ENCODE measurements at regions not wholly inside any gene's neighbourhood (a gene's known extent, or its start where the extent isn't known, plus 50 kb on each side); places are given as distances from the start of the nearest gene placed in this dataset.

DNA sequence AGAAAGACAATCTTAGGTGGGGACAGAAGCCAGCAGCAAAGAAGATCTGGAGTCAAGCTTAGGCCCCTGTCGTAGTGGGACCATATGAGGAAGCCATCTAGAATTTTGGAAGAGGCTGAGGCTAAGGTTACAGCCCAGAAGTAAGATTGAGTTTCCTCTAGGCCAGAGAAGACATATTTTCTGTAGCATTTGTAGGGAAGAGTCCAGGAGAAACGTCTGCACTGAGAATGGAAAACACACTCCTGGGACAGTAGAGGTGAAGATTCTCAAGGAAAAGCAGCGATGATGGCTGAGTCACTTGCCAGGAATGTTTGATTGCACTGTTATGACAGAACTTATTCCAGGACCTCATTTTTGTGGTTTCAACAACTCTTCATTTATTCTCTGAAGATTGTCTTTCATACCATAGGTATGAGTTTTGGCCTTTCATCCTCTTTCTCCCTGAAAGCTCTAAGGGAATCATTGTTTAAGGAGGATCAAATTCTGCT is 107.2 kb downstream of the GTPBP8 start:
- POLR2A ChIA-PET: interaction anchor here (1.1 kb wide), 1 partner anchor 22 kb away, joined by 3 read pairs; no protein-coding TSS in a partner anchor
- no peak for DNase-seq (ENCODE audit: extremely low spot score)
- no peak for TF ChIP-seq FOXA1 (IDR thresholded peaks at IDR 0.05)
- TF ChIP-seq ARNT (IDR thresholded peaks at IDR 0.05): no peak
- TF ChIP-seq FOXK2 (IDR thresholded peaks at IDR 0.05): no peak
- no peak for TF ChIP-seq ELF4 (IDR thresholded peaks at IDR 0.05)
- no peak for TF ChIP-seq FOXM1 (IDR thresholded peaks at IDR 0.05; ENCODE audit: borderline replicate concordance)
- no peak for TF ChIP-seq SUZ12 (IDR thresholded peaks at IDR 0.05)
- no peak for TF ChIP-seq LEF1 (IDR thresholded peaks at IDR 0.05; ENCODE audit: borderline replicate concordance)
- TF ChIP-seq CTBP1 (IDR thresholded peaks at IDR 0.05; ENCODE audit: borderline replicate concordance): no peak
- TF ChIP-seq HDGF (IDR thresholded peaks at IDR 0.05; ENCODE audit: borderline replicate concordance): no peak
- TF ChIP-seq L3MBTL2 (conservative IDR thresholded peaks at IDR 0.05): no peak
- no peak for TF ChIP-seq ZNF384 (IDR thresholded peaks at IDR 0.05)
- TF ChIP-seq, protein P1, sequence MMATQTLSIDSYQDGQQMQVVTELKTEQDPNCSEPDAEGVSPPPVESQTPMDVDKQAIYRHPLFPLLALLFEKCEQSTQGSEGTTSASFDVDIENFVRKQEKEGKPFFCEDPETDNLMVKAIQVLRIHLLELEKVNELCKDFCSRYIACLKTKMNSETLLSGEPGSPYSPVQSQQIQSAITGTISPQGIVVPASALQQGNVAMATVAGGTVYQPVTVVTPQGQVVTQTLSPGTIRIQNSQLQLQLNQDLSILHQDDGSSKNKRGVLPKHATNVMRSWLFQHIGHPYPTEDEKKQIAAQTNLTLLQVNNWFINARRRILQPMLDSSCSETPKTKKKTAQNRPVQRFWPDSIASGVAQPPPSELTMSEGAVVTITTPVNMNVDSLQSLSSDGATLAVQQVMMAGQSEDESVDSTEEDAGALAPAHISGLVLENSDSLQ (IDR thresholded peaks at IDR 0.05): no peak
- CTCF ChIA-PET: no interaction called here

GRCh38 chr3:113100063-113100462 is 109.3 kb downstream of the GTPBP8 start:
- CTCF ChIA-PET: interaction anchor here (0.5 kb wide), 1 partner anchor 9 kb away, joined by 5 read pairs; no protein-coding TSS in a partner anchor
- TF ChIP-seq BHLHE40 (IDR thresholded peaks at IDR 0.05; ENCODE audit: borderline replicate concordance): no peak
- TF ChIP-seq TARDBP (IDR thresholded peaks at IDR 0.05): no peak
- no peak for TF ChIP-seq LEF1 (IDR thresholded peaks at IDR 0.05; ENCODE audit: borderline replicate concordance)
- no peak for TF ChIP-seq ZNF384 (IDR thresholded peaks at IDR 0.05)
- no peak for TF ChIP-seq FOXK2 (IDR thresholded peaks at IDR 0.05)
- no peak for TF ChIP-seq HDGF (IDR thresholded peaks at IDR 0.05; ENCODE audit: borderline replicate concordance)
- TF ChIP-seq SP1 (IDR thresholded peaks at IDR 0.05): no peak
- TF ChIP-seq, protein P1 (IDR thresholded peaks at IDR 0.05): no peak
- no peak for TF ChIP-seq FOXA1 (IDR thresholded peaks at IDR 0.05)
- TF ChIP-seq ARNT (IDR thresholded peaks at IDR 0.05): no peak
- TF ChIP-seq SUZ12 (IDR thresholded peaks at IDR 0.05): no peak
- no peak for TF ChIP-seq NFRKB (IDR thresholded peaks at IDR 0.05)
- no peak for TF ChIP-seq ELF4 (IDR thresholded peaks at IDR 0.05)
- TF ChIP-seq CTBP1 (IDR thresholded peaks at IDR 0.05; ENCODE audit: borderline replicate concordance): no peak
- TF ChIP-seq L3MBTL2 (conservative IDR thresholded peaks at IDR 0.05): no peak
- no peak for TF ChIP-seq FOXM1 (IDR thresholded peaks at IDR 0.05; ENCODE audit: borderline replicate concordance)
- DNase-seq (ENCODE audit: extremely low spot score): no peak
- POLR2A ChIA-PET: no interaction called here

GRCh38 chr3:113103588-113103987 is 107.8 kb upstream of the BOC start:
- no peak for DNase-seq (ENCODE audit: extremely low spot score)
- ChIA-PET POLR2A (no interaction called here), CTCF (no interaction called here)
- TF ChIP-seq L3MBTL2 (conservative IDR thresholded peaks at IDR 0.05) (no peak), FOXK2 (IDR thresholded peaks at IDR 0.05) (no peak), SUZ12 (IDR thresholded peaks at IDR 0.05) (no peak), ARNT (IDR thresholded peaks at IDR 0.05) (no peak), FOXA1 (IDR thresholded peaks at IDR 0.05) (no peak), SP1 (IDR thresholded peaks at IDR 0.05) (no peak), BHLHE40 (IDR thresholded peaks at IDR 0.05; ENCODE audit: borderline replicate concordance) (no peak)

- no peak for TF ChIP-seq HDGF (IDR thresholded peaks at IDR 0.05; ENCODE audit: borderline replicate concordance)
- no peak for TF ChIP-seq SP1 (IDR thresholded peaks at IDR 0.05)
- no peak for TF ChIP-seq FOXK2 (IDR thresholded peaks at IDR 0.05)
- TF ChIP-seq, protein P1 (IDR thresholded peaks at IDR 0.05): no peak; the same call in 1 of the 2 replicates
- TF ChIP-seq FOXA1 (IDR thresholded peaks at IDR 0.05): no peak
- TF ChIP-seq FOXM1 (IDR thresholded peaks at IDR 0.05; ENCODE audit: borderline replicate concordance): no peak
- TF ChIP-seq ELF4 (IDR thresholded peaks at IDR 0.05): no peak
- TF ChIP-seq TARDBP (IDR thresholded peaks at IDR 0.05): no peak
- TF ChIP-seq NFRKB (IDR thresholded peaks at IDR 0.05): no peak
- TF ChIP-seq BHLHE40 (IDR thresholded peaks at IDR 0.05; ENCODE audit: borderline replicate concordance): no peak
- TF ChIP-seq LEF1 (IDR thresholded peaks at IDR 0.05; ENCODE audit: borderline replicate concordance): no peak
- no peak for TF ChIP-seq CTBP1 (IDR thresholded peaks at IDR 0.05; ENCODE audit: borderline replicate concordance)
Observed at GRCh38 chr3:113104357-113105092, 106.8 kb upstream of the BOC start.

DNA sequence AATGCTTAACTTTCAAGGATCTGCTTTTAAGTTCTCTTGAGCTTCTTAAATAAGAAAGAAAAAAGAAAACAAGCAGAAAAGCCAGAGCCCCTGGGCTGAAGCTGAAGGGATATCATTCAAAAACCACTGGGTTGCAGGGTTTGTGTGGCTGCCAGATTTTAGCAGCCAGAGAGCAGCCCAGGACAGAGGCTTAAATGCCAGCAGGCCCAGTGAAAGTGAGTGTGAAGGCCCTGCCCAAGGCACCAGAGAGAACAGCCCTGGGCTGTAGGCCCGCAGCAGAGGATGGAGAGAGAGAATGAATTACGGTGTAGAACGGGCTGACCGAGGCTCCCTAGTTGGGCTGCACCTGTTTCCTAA is 106.3 kb upstream of the BOC start:
- TF ChIP-seq HDGF (IDR thresholded peaks at IDR 0.05; ENCODE audit: borderline replicate concordance) (no peak), FOXM1 (IDR thresholded peaks at IDR 0.05; ENCODE audit: borderline replicate concordance) (no peak), SUZ12 (IDR thresholded peaks at IDR 0.05) (no peak), LEF1 (IDR thresholded peaks at IDR 0.05; ENCODE audit: borderline replicate concordance) (no peak), NFRKB (IDR thresholded peaks at IDR 0.05) (no peak), ELF4 (IDR thresholded peaks at IDR 0.05) (no peak), SP1 (IDR thresholded peaks at IDR 0.05) (no peak)
- DNase-seq (ENCODE audit: extremely low spot score): no peak
- ChIA-PET POLR2A (no interaction called here), CTCF (no interaction called here)

More at GRCh38 chr3:113104357-113105092, 106.8 kb upstream of the BOC start:
- no peak for DNase-seq (ENCODE audit: extremely low spot score)
- ChIA-PET CTCF (no interaction called here), POLR2A (no interaction called here)

Data from HEK293T (cell line).